RWPE2 (cell line): ENCODE measurements at regions not wholly inside any gene's neighbourhood (a gene's known extent, or its start where the extent isn't known, plus 50 kb on each side); places are given as distances from the start of the nearest gene placed in this dataset.

ENCODE experiments used
- ATAC-seq: fragments of 200-7000 bp; cut with Tn5 transposase; 3 replicates; pipeline ENCODE4 v1.9.1; 2021; ENCODE audit warnings: low read depth
- DNase-seq: peaks from one replicate; pipeline ENCODE4 v3.0.0-alpha.2; 2020; ENCODE audit warnings: low spot score
- H3K27ac ChIP-seq: fragments of 450-650 bp; 2 replicates; pipeline ENCODE4 v1.5.1; 2017; ENCODE audit warnings: mild to moderate bottlenecking; ENCODE audit not compliant: poor library complexity, severe bottlenecking
- H3K27me3 ChIP-seq: fragments of 250-450 bp; sonication (Bioruptor Pico); 2 replicates; pipeline ENCODE4 v1.5.1; 2021; ENCODE audit warnings: mild to moderate bottlenecking, moderate library complexity; ENCODE audit not compliant: insufficient read depth, poor library complexity, severe bottlenecking
- H3K36me3 ChIP-seq: fragments of 250-450 bp; sonication (Bioruptor Pico); 2 replicates; pipeline ENCODE4 v1.5.1; 2020; ENCODE audit warnings: low read depth, mild to moderate bottlenecking, moderate library complexity
- H3K4me1 ChIP-seq: fragments of 250-450 bp; sonication (Bioruptor Pico); 2 replicates; pipeline ENCODE4 v1.5.1; 2021; ENCODE audit warnings: mild to moderate bottlenecking, moderate library complexity; ENCODE audit not compliant: insufficient read depth, poor library complexity, severe bottlenecking
- H3K4me3 ChIP-seq: fragments of 250-450 bp; sonication (Bioruptor Pico); 2 replicates; pipeline ENCODE4 v1.5.1; 2021; ENCODE audit warnings: mild to moderate bottlenecking, moderate library complexity; ENCODE audit not compliant: severe bottlenecking
- H3K9me3 ChIP-seq: fragments of 250-450 bp; sonication (Bioruptor Pico); 2 replicates; pipeline ENCODE4 v1.5.1; 2021; ENCODE audit warnings: mild to moderate bottlenecking, moderate library complexity; ENCODE audit not compliant: severe bottlenecking
- TF ChIP-seq, protein P1 (sequence below): fragments of 450-650 bp; IDR thresholded peaks from one replicate; pipeline ENCODE4 v1.5.1; 2017; ENCODE audit warnings: mild to moderate bottlenecking, moderate library complexity; ENCODE audit not compliant: poor library complexity, severe bottlenecking

DNA sequence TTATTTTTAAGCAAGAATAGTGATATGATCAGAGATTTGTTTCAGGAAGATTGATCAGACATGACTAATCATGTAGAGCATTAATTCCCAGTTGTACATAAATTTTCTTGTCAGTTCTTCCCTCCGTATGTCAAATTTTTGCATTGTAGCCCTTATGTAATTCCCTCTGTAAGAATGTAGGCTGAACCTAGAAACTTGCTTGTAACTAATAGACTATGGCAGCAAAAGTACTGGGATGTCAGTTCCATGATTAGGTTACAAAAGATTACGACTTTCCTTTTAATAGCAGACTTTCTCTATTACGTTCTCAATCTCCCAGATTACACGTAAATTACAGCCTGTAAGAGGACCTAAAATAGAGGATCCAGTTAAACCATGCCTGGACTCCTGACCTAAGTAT is 79.4 kb upstream of the EPHA7 start:
- no peak for ATAC-seq
- no peak overlapping the region for H3K27ac ChIP-seq

DNA sequence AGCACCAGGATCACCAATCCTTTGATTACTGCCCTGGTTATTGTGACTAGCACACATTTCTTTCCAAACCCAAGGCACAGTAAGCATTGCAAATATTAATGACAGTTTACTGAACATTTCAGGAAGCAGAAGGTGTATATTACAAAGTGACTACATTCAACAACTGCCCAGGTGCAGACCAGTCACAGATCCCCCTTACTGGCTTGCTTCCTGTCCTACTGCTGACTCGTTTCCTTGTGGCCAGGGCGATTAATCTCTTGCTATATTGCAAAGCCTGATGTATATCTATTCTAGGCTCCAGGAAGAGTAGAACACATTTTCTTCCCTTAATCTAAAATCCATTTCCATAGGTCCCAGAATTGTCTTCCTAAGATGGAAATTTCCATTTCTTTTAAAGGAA is 77.2 kb upstream of the EPHA7 start:
- no peak; the same call in 2 of the 3 replicates for ATAC-seq
- Histone ChIP-seq H3K27me3 (no peaks in the 10 kb centered on the region), H3K9me3 (no peaks in the 10 kb centered on the region), H3K4me3 (no peak overlapping the region), H3K27ac (no peak overlapping the region), H3K4me1 (no peaks in the 10 kb centered on the region), H3K36me3 (no peaks in the 10 kb centered on the region)
- TF ChIP-seq, protein P1, sequence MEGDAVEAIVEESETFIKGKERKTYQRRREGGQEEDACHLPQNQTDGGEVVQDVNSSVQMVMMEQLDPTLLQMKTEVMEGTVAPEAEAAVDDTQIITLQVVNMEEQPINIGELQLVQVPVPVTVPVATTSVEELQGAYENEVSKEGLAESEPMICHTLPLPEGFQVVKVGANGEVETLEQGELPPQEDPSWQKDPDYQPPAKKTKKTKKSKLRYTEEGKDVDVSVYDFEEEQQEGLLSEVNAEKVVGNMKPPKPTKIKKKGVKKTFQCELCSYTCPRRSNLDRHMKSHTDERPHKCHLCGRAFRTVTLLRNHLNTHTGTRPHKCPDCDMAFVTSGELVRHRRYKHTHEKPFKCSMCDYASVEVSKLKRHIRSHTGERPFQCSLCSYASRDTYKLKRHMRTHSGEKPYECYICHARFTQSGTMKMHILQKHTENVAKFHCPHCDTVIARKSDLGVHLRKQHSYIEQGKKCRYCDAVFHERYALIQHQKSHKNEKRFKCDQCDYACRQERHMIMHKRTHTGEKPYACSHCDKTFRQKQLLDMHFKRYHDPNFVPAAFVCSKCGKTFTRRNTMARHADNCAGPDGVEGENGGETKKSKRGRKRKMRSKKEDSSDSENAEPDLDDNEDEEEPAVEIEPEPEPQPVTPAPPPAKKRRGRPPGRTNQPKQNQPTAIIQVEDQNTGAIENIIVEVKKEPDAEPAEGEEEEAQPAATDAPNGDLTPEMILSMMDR = no peak
- no peak for DNase-seq

More for the DNA sequence above, 79.4 kb upstream of the EPHA7 start:
- no peaks in the 10 kb centered on the region for H3K4me1 ChIP-seq
- H3K27me3 ChIP-seq = no peaks in the 10 kb centered on the region
- no peak for DNase-seq
- no peak overlapping the region for H3K4me3 ChIP-seq
- H3K9me3 ChIP-seq = no peaks in the 10 kb centered on the region
- TF ChIP-seq, protein P1 = no peak
- H3K36me3 ChIP-seq = no peaks in the 10 kb centered on the region

DNA sequence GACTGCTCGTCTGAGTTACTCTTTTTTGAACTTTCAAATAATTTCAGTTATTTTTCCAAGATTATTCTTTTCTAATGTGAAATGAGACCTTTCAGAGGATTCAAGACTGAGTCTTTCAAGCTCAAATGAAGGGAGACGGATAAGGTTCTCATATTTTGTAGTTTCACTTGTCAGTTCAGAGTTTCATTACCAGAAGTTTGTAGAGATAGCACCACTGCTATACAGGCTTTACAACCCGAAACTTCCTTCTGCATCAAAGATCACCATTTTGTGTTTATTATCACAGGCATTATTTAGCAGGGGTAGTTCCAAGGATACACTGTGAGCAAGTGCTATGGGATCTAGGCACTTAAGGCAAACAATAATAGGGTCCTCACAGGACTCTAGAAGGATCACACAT is 74.7 kb upstream of the EPHA7 start:
- Histone ChIP-seq H3K27ac (no peak overlapping the region), H3K36me3 (no peaks in the 10 kb centered on the region), H3K4me3 (no peak overlapping the region), H3K27me3 (no peaks in the 10 kb centered on the region), H3K4me1 (no peaks in the 10 kb centered on the region), H3K9me3 (no peaks in the 10 kb centered on the region)
- TF ChIP-seq, protein P1 = no peak
- ATAC-seq (no peak), DNase-seq (no peak)

DNA sequence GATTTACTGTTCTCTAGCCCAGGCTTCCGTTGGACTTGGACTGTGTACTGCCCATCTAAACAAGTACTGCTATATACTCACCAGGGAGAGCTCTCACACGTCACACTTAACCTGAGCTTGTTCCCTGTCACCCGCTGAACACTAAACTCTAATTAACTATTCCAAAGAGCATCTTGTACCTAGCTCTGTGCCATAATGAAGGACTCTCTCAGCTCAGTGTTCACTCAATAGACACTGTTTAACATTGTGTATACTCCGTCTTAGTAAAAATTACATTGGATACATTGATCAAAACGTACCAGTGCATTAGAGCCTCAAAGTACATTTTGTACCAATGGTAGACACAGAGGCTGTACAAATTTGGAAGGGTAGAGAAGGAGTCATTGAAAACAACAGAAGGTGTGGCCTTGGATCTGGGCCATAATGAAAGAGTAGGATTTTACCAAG is 55.4 kb upstream of the EPHA7 start:
- TF ChIP-seq, protein P1 = no peak
- no peaks in the 10 kb centered on the region for H3K27me3 ChIP-seq
- no peaks in the 10 kb centered on the region for H3K4me1 ChIP-seq
- H3K9me3 ChIP-seq = no peaks in the 10 kb centered on the region
- no peaks in the 10 kb centered on the region for H3K36me3 ChIP-seq
- no peak for DNase-seq
- H3K4me3 ChIP-seq = no peak overlapping the region
- ATAC-seq = no peak
- no peak overlapping the region for H3K27ac ChIP-seq

DNA sequence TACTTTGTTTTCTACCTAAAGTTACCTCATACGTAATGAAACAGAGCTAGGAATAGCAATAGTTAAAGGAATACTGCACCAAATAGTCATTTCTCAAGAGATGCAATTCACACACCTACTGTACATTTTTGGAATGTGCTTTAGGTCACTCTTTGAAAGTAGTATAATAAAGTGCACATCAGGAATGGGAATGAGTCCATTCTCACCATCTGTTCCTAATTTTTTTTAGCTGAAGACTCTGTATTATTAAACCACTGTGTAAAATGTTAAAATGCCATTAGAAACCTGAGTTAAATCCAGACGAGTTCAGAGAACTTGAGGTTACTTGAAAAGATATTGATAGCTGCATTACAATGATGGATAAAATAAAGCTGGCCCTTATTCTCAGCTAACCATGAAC is 51.9 kb upstream of the EPHA7 start:
- TF ChIP-seq, protein P1 = no peak
- Histone ChIP-seq H3K9me3 (no peaks in the 10 kb centered on the region), H3K27me3 (no peaks in the 10 kb centered on the region), H3K4me3 (no peak overlapping the region), H3K27ac (no peak overlapping the region), H3K4me1 (no peaks in the 10 kb centered on the region), H3K36me3 (no peaks in the 10 kb centered on the region)
- no peak for ATAC-seq
- no peak for DNase-seq
